ENCODE measurements at regions not wholly inside any gene's neighbourhood (a gene's known extent, or its start where the extent isn't known, plus 50 kb on each side); places are given as distances from the start of the nearest gene placed in this dataset.

- DNase-seq (ENCODE audit: extremely low read depth, low read depth) = no peak
Observed at GRCh38 chr13:89899302-89900103, 1448.0 kb upstream of the MIR17HG start.

GRCh38 chr13:89900104-89900765 lies 1447.3 kb upstream of the MIR17HG start:
- no peak for DNase-seq (ENCODE audit: extremely low read depth, low read depth)

GRCh38 chr13:89902223-89902622 lies 1445.3 kb upstream of the MIR17HG start:
- DNase-seq (ENCODE audit: extremely low read depth, low read depth) = no peak

GRCh38 chr13:89903115-89903514 lies 1444.4 kb upstream of the MIR17HG start:
- no peak for DNase-seq (ENCODE audit: extremely low read depth, low read depth)

GRCh38 chr13:89910166-89910565 lies 1437.3 kb upstream of the MIR17HG start:
- no peak for DNase-seq (ENCODE audit: extremely low read depth, low read depth)

GRCh38 chr13:89916551-89916950 lies 1430.9 kb upstream of the MIR17HG start:
- DNase-seq (ENCODE audit: extremely low read depth, low read depth) = no peak

- no peak for DNase-seq (ENCODE audit: extremely low read depth, low read depth)
Observed at GRCh38 chr13:89920461-89920860, 1427.0 kb upstream of the MIR17HG start.

- no peak for DNase-seq (ENCODE audit: extremely low read depth, low read depth)
Observed at GRCh38 chr13:89923052-89923451, 1424.4 kb upstream of the MIR17HG start.

GRCh38 chr13:89923736-89924135 lies 1423.8 kb upstream of the MIR17HG start:
- no peak for DNase-seq (ENCODE audit: extremely low read depth, low read depth)

- peak; percentile 27 for DNase-seq (ENCODE audit: extremely low read depth, low read depth)
Observed at GRCh38 chr13:89925107-89925506, 1422.4 kb upstream of the MIR17HG start.

GRCh38 chr13:89930861-89931260 lies 1416.6 kb upstream of the MIR17HG start:
- DNase-seq (ENCODE audit: extremely low read depth, low read depth) = no peak

- no peak for DNase-seq (ENCODE audit: extremely low read depth, low read depth)
Observed at GRCh38 chr13:89932902-89933301, 1414.6 kb upstream of the MIR17HG start.

GRCh38 chr13:89936256-89936655 lies 1411.2 kb upstream of the MIR17HG start:
- DNase-seq (ENCODE audit: extremely low read depth, low read depth) = no peak

GRCh38 chr13:89937420-89937819 lies 1410.1 kb upstream of the MIR17HG start:
- DNase-seq (ENCODE audit: extremely low read depth, low read depth) = no peak

- no peak for DNase-seq (ENCODE audit: extremely low read depth, low read depth)
Observed at GRCh38 chr13:89940383-89940782, 1407.1 kb upstream of the MIR17HG start.

GRCh38 chr13:89943139-89943538 lies 1404.3 kb upstream of the MIR17HG start:
- DNase-seq (ENCODE audit: extremely low read depth, low read depth) = no peak

GRCh38 chr13:89950225-89950624 lies 1397.3 kb upstream of the MIR17HG start:
- DNase-seq (ENCODE audit: extremely low read depth, low read depth) = no peak

GRCh38 chr13:89951341-89951740 lies 1396.1 kb upstream of the MIR17HG start:
- DNase-seq (ENCODE audit: extremely low read depth, low read depth) = no peak

GRCh38 chr13:89953581-89953980 lies 1393.9 kb upstream of the MIR17HG start:
- DNase-seq (ENCODE audit: extremely low read depth, low read depth) = no peak

- no peak for DNase-seq (ENCODE audit: extremely low read depth, low read depth)
Observed at GRCh38 chr13:89955773-89956172, 1391.7 kb upstream of the MIR17HG start.

GRCh38 chr13:89959074-89959473 lies 1388.4 kb upstream of the MIR17HG start:
- DNase-seq (ENCODE audit: extremely low read depth, low read depth) = no peak

- no peak for DNase-seq (ENCODE audit: extremely low read depth, low read depth)
Observed at GRCh38 chr13:89965252-89965651, 1382.2 kb upstream of the MIR17HG start.
